ENCODE measurements at regions not wholly inside any gene's neighbourhood (a gene's known extent, or its start where the extent isn't known, plus 50 kb on each side); places are given as distances from the start of the nearest gene placed in this dataset.
A peak's percentile ranks its signal among the peaks of the same experiment; 100 is the strongest.
"Not testable (repeated sequence)": the region's sequence is repeated elsewhere in the genome, so short reads cannot be mapped to it uniquely, and the experiment has no call there.

DNA sequence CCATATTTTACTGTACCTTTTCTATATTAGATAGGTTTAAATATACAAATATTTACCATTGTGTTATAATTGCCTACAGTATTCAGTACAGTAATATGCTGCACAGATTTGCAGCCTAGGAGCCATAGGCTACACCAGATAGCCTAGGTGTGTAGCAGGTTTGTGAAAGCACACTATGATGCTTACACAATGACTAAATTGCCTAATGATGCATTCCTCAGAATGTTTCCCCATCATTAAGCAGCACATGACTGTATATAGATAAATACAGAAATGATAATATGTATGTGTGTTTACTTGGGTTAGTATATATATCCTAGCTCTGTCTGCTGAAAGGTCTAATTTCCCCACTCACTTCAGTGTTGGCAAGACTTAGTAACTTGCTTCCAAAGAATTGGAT is 65.8 kb downstream of the MYL3 start:
- TF ChIP-seq, protein P1, sequence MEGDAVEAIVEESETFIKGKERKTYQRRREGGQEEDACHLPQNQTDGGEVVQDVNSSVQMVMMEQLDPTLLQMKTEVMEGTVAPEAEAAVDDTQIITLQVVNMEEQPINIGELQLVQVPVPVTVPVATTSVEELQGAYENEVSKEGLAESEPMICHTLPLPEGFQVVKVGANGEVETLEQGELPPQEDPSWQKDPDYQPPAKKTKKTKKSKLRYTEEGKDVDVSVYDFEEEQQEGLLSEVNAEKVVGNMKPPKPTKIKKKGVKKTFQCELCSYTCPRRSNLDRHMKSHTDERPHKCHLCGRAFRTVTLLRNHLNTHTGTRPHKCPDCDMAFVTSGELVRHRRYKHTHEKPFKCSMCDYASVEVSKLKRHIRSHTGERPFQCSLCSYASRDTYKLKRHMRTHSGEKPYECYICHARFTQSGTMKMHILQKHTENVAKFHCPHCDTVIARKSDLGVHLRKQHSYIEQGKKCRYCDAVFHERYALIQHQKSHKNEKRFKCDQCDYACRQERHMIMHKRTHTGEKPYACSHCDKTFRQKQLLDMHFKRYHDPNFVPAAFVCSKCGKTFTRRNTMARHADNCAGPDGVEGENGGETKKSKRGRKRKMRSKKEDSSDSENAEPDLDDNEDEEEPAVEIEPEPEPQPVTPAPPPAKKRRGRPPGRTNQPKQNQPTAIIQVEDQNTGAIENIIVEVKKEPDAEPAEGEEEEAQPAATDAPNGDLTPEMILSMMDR (IDR thresholded peaks at IDR 0.05; ENCODE audit: unreplicated experiment) = no peak
- peak; percentile 8 for DNase-seq (ENCODE audit: unreplicated experiment)

DNA sequence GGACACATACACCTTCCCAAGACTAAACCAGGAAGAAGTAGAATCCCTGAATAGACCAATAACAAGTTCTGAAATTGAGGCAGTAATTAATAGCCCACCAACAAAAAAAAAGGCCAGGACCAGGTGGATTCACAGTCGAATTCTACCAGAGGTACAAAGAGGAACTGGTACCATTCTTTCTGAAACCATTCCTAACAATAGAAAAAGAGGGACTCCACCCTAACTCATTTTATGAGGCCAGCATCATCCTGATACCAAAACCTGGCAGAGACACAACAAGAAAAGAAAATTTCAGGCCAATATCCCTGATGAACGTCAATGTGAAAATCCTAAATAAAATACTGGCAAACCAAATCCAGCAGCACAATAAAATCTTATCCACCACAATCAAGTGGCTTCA is 69.9 kb downstream of the MYL3 start:
- peaks cover 68% of the 10 kb centered on the region for H3K27me3 Mint-ChIP-seq (ENCODE audit: insufficient read depth, unreplicated experiment)
- CTCF ChIA-PET = interaction anchor here (0.6 kb wide), 1 partner anchor 1390 kb away, joined by 3 read pairs; no protein-coding TSS in a partner anchor
- POLR2A ChIA-PET = interaction anchor here (0.6 kb wide), 1 partner anchor 587 kb away, joined by 3 read pairs; no protein-coding TSS in a partner anchor
- H3K36me3 Mint-ChIP-seq (ENCODE audit: insufficient read depth, unreplicated experiment); H3K4me1 Mint-ChIP-seq (ENCODE audit: insufficient read depth, unreplicated experiment); intact Hi-C loops (cut with micrococcal nuclease); H3K4me3 Mint-ChIP-seq (ENCODE audit: unreplicated experiment); BruUV-seq (replicated peaks); H3K27ac Mint-ChIP-seq (ENCODE audit: low read depth, unreplicated experiment); DNase-seq (ENCODE audit: unreplicated experiment): not testable (repeated sequence)
- peaks cover 21% of the 10 kb centered on the region for H3K9me3 Mint-ChIP-seq (ENCODE audit: unreplicated experiment)

More for the DNA sequence above, 65.8 kb downstream of the MYL3 start:
- POLR2A ChIA-PET = interaction anchor here (1.2 kb wide), 1 partner anchor 18 kb away, joined by 3 read pairs; no protein-coding TSS in a partner anchor
- Mint-ChIP-seq H3K27me3 (ENCODE audit: insufficient read depth, unreplicated experiment) (peaks cover 55% of the 10 kb centered on the region), H3K9me3 (ENCODE audit: unreplicated experiment) (peaks cover 6% of the 10 kb centered on the region), H3K4me3 (ENCODE audit: unreplicated experiment) (no peak overlapping the region), H3K4me1 (ENCODE audit: insufficient read depth, unreplicated experiment) (no peaks in the 10 kb centered on the region), H3K27ac (ENCODE audit: low read depth, unreplicated experiment) (no peak overlapping the region), H3K36me3 (ENCODE audit: insufficient read depth, unreplicated experiment) (no peaks in the 10 kb centered on the region)
- no TSS peak for BruUV-seq (replicated peaks)
- CTCF ChIA-PET = interaction anchor here (0.5 kb wide), 1 partner anchor 678 kb away, joined by 3 read pairs; no protein-coding TSS in a partner anchor
- intact Hi-C loops (cut with micrococcal nuclease) = no loop called here

DNA sequence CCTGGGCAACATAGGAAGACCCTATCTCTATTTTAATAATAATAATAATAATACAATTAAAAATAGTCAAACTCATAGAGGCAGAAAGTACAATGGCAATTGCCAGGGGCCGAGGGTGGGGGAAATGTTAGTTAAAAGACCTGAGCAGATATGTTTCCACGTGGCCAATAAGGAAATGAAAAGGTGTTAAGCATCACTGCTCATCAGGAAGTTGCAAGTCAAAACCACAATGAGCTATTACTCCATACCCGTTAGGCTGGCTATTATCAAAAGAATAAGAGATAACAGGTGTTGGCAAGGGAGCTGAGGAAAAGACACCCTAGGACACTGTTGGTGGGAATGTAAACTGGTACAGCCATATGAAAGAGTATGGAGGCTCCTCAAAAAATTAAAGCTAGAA is 60.4 kb upstream of the PRSS50 start:
- Mint-ChIP-seq H3K36me3 (ENCODE audit: insufficient read depth, unreplicated experiment) (no peaks in the 10 kb centered on the region), H3K9me3 (ENCODE audit: unreplicated experiment) (no peaks in the 10 kb centered on the region), H3K27me3 (ENCODE audit: insufficient read depth, unreplicated experiment) (no peaks in the 10 kb centered on the region), H3K27ac (ENCODE audit: low read depth, unreplicated experiment) (no peak overlapping the region), H3K4me3 (ENCODE audit: unreplicated experiment) (no peak overlapping the region), H3K4me1 (ENCODE audit: insufficient read depth, unreplicated experiment) (no peaks in the 10 kb centered on the region)
- TF ChIP-seq, protein P1 (IDR thresholded peaks at IDR 0.05; ENCODE audit: unreplicated experiment) = no peak
- intact Hi-C loops (cut with micrococcal nuclease) = no loop called here
- ChIA-PET POLR2A (interaction anchor here (0.6 kb wide), 1 partner anchor 829 kb away, joined by 3 read pairs; no protein-coding TSS in a partner anchor), CTCF (no interaction called here)
- no peak for DNase-seq (ENCODE audit: unreplicated experiment)
- BruUV-seq (replicated peaks) = no TSS peak

DNA sequence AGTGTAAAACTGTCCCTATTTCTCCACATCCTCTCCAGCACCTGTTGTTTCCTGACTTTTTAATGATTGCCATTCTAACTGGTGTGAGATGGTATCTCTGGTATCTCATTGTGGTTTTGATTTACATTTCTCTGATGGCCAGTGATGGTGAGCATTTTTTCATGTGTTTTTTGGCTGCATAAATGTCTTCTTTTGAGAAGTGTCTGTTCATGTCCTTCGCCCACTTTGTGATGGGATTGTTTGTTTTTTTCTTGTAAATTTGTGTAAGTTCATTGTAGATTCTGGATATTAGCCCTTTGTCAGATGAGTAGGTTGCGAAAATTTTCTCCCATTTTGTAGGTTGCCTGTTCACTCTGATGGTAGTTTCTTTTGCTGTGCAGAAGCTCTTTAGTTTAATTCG is 54.8 kb upstream of the PRSS50 start:
- POLR2A ChIA-PET; H3K36me3 Mint-ChIP-seq (ENCODE audit: insufficient read depth, unreplicated experiment); intact Hi-C loops (cut with micrococcal nuclease); H3K9me3 Mint-ChIP-seq (ENCODE audit: unreplicated experiment); BruUV-seq (replicated peaks); DNase-seq (ENCODE audit: unreplicated experiment); CTCF ChIA-PET; H3K4me1 Mint-ChIP-seq (ENCODE audit: insufficient read depth, unreplicated experiment); H3K4me3 Mint-ChIP-seq (ENCODE audit: unreplicated experiment); H3K27ac Mint-ChIP-seq (ENCODE audit: low read depth, unreplicated experiment): not testable (repeated sequence)
- peaks cover 16% of the 10 kb centered on the region for H3K27me3 Mint-ChIP-seq (ENCODE audit: insufficient read depth, unreplicated experiment)

DNA sequence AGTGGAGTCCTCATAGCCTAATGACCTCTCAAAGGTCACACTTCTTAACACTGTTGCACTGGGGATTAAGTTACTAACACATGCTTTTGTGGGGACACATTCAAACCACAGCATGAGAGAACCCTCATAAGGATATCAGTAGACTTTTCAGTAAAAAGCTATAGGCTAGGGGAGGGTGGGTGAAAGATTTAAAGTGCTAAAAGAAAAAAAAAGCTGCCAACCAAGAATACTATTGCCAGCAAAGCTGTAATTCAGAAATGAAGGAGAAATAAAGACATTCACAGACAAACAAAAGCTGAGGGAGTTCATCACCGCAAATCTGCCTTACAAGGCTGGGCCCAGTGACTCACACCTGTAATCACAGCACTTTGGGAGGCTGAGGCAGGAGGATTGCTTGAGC is 50.4 kb upstream of the PRSS50 start:
- CTCF ChIA-PET = no interaction called here
- peaks cover 7% of the 10 kb centered on the region for H3K9me3 Mint-ChIP-seq (ENCODE audit: unreplicated experiment)
- BruUV-seq (replicated peaks) = no TSS peak
- no peaks in the 10 kb centered on the region for H3K36me3 Mint-ChIP-seq (ENCODE audit: insufficient read depth, unreplicated experiment)
- TF ChIP-seq, protein P1 (IDR thresholded peaks at IDR 0.05; ENCODE audit: unreplicated experiment) = no peak
- no peaks in the 10 kb centered on the region for H3K4me1 Mint-ChIP-seq (ENCODE audit: insufficient read depth, unreplicated experiment)
- H3K27ac Mint-ChIP-seq (ENCODE audit: low read depth, unreplicated experiment) = no peak overlapping the region
- intact Hi-C loops (cut with micrococcal nuclease) = no loop called here
- no peak overlapping the region for H3K4me3 Mint-ChIP-seq (ENCODE audit: unreplicated experiment)
- peaks cover 16% of the 10 kb centered on the region for H3K27me3 Mint-ChIP-seq (ENCODE audit: insufficient read depth, unreplicated experiment)
- POLR2A ChIA-PET = no interaction called here
- DNase-seq (ENCODE audit: unreplicated experiment) = no peak

Measured in MCF 10A (cell line).